HEK293T (cell line): ENCODE measurements at regions not wholly inside any gene's neighbourhood (a gene's known extent, or its start where the extent isn't known, plus 50 kb on each side); places are given as distances from the start of the nearest gene placed in this dataset.
A peak's percentile ranks its signal among the peaks of the same experiment; 100 is the strongest.

ENCODE experiments used
- CTCF ChIA-PET: fragments of 350-600 bp; formaldehyde crosslinking; extraction: SDS; loops from one replicate; lab custom pipeline; 2021; ENCODE audit warnings: antibody characterized with exemption, inconsistent platforms; lab: Yijun Ruan, JAX
- POLR2A ChIA-PET: fragments of 350-600 bp; formaldehyde crosslinking; extraction: SDS; loops from one replicate; lab custom pipeline; 2020; ENCODE audit warnings: antibody characterized with exemption, inconsistent platforms; lab: Yijun Ruan, JAX
- DNase-seq: peaks from one replicate; pipeline ENCODE4 v3.0.0; 2012; ENCODE audit warnings: mixed read lengths; ENCODE audit errors: extremely low spot score
- ARNT ChIP-seq: fragments of 450-650 bp; IDR thresholded peaks from 2 replicates; pipeline ENCODE4 v1.6.1; 2017; ENCODE audit warnings: mild to moderate bottlenecking
- BHLHE40 ChIP-seq: fragments of 450-650 bp; IDR thresholded peaks from 2 replicates; pipeline ENCODE4 v1.6.1; 2016; ENCODE audit warnings: mild to moderate bottlenecking, moderate library complexity, borderline replicate concordance
- CTBP1 ChIP-seq: fragments of 450-650 bp; IDR thresholded peaks from 2 replicates; pipeline ENCODE4 v1.6.1; 2016; ENCODE audit warnings: borderline replicate concordance
- ELF4 ChIP-seq: fragments of 450-650 bp; IDR thresholded peaks from 2 replicates; pipeline ENCODE4 v1.6.1; 2017; ENCODE audit warnings: antibody characterized with exemption
- FOXA1 ChIP-seq: fragments of 450-650 bp; IDR thresholded peaks from 2 replicates; pipeline ENCODE4 v1.6.1; 2016; ENCODE audit warnings: mild to moderate bottlenecking
- FOXK2 ChIP-seq: fragments of 450-650 bp; IDR thresholded peaks from 2 replicates; pipeline ENCODE4 v1.6.1; 2016; ENCODE audit warnings: mild to moderate bottlenecking
- FOXM1 ChIP-seq: fragments of 450-650 bp; IDR thresholded peaks from 2 replicates; pipeline ENCODE4 v1.6.1; 2017; ENCODE audit warnings: mild to moderate bottlenecking, borderline replicate concordance
- HDGF ChIP-seq: fragments of 450-650 bp; IDR thresholded peaks from 2 replicates; pipeline ENCODE4 v1.6.1; 2017; ENCODE audit warnings: antibody characterized with exemption, borderline replicate concordance
- L3MBTL2 ChIP-seq: fragments of 450-650 bp; conservative IDR thresholded peaks from 2 replicates; pipeline ENCODE4 v1.6.1; 2016; ENCODE audit warnings: mild to moderate bottlenecking
- LEF1 ChIP-seq: fragments of 450-650 bp; IDR thresholded peaks from 2 replicates; pipeline ENCODE4 v1.6.1; 2017; ENCODE audit warnings: mild to moderate bottlenecking, borderline replicate concordance
- NFRKB ChIP-seq: fragments of 450-650 bp; IDR thresholded peaks from 2 replicates; pipeline ENCODE4 v1.6.1; 2016; ENCODE audit warnings: mild to moderate bottlenecking, moderate library complexity
- SP1 ChIP-seq: fragments of 450-650 bp; IDR thresholded peaks from 2 replicates; pipeline ENCODE4 v1.6.1; 2017
- SUZ12 ChIP-seq: fragments of 450-650 bp; IDR thresholded peaks from 2 replicates; pipeline ENCODE4 v1.6.1; 2016; ENCODE audit warnings: mild to moderate bottlenecking
- TARDBP ChIP-seq: fragments of 450-650 bp; IDR thresholded peaks from 2 replicates; pipeline ENCODE4 v1.6.1; 2016
- ZNF384 ChIP-seq: fragments of 450-650 bp; IDR thresholded peaks from 2 replicates; pipeline ENCODE4 v1.6.1; 2016
- TF ChIP-seq, protein P1 (sequence below): fragments of 450-650 bp; IDR thresholded peaks from 2 replicates; pipeline ENCODE4 v1.6.1; 2016

DNA sequence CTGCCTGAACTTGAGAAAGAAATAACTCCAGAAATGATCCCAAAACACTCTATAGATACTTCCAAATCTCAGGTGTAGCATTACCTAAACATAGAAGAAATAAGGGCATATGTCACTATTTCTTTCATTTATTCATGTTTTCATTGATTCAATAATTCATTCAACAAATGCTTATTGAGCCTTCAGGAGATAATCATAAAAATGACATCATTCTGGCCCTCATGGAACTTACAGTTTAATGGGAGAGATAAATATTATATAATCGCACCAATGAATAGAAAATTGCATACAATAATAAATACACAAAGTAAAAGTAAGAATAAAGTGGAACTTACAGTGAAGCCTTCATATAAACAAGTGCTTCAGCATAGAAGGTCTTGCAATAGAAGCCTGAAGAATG, 58.1 kb upstream of the NR2F2 start:
- DNase-seq = no peak
- TF ChIP-seq SUZ12 (no peak), NFRKB (no peak), FOXA1 (no peak), L3MBTL2 (no peak), LEF1 (no peak), ZNF384 (no peak), HDGF (no peak), ELF4 (no peak), SP1 (no peak), FOXK2 (no peak), CTBP1 (no peak), ARNT (no peak), TARDBP (no peak), FOXM1 (no peak), BHLHE40 (no peak)
- TF ChIP-seq, protein P1, sequence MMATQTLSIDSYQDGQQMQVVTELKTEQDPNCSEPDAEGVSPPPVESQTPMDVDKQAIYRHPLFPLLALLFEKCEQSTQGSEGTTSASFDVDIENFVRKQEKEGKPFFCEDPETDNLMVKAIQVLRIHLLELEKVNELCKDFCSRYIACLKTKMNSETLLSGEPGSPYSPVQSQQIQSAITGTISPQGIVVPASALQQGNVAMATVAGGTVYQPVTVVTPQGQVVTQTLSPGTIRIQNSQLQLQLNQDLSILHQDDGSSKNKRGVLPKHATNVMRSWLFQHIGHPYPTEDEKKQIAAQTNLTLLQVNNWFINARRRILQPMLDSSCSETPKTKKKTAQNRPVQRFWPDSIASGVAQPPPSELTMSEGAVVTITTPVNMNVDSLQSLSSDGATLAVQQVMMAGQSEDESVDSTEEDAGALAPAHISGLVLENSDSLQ = no peak
- CTCF ChIA-PET = interaction anchor here (0.7 kb wide), 1 partner anchor 337 kb away, joined by 7 read pairs; no protein-coding TSS in a partner anchor
- POLR2A ChIA-PET = no interaction called here

DNA sequence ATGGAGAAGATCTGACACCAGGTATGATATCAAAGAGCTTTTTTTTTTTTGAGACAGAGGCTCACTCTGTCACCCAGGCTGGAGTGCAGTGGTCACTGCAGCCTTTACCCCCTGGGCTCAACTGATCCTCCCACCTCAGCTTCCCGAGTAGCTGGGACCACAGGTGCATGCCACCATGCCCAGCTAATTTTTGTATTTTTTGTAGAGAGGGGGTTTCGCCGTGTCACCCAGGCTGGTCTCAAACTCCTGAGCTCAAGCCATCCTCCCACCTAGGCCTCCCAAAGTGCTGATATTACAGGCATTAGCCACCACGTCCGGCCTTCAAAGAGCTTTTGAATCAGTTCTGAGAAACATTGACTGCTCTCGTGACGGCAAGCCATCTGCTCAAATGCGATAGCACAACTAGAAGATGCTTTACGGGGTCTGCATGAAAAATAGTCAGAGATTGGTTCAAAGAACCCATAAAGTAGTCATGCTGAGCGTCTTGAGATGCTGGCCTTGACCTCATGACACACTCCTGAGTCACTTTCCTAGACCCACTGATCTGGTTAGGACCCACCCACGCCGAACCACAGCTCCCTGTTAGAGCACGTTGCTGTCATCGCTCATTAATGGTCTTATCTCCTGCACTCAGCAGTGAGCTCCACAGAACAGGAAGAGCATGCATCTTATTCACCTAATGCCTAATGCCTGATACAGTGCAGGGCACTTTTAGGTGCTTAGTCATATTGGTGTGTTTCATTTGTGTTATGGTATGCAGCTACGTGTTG, 57.0 kb upstream of the NR2F2 start:
- DNase-seq = peak; percentile 26
- CTCF ChIA-PET = interaction anchor here (0.8 kb wide), 1 partner anchor 30 kb away, joined by 3 read pairs; no protein-coding TSS in a partner anchor
- TF ChIP-seq SUZ12 (no peak), HDGF (no peak), SP1 (no peak), NFRKB (no peak), TARDBP (no peak), FOXM1 (no peak), CTBP1 (no peak), FOXK2 (no peak), ELF4 (no peak), ZNF384 (no peak), L3MBTL2 (no peak), ARNT (no peak), LEF1 (no peak), BHLHE40 (no peak)
- TF ChIP-seq, protein P1 = no peak
- POLR2A ChIA-PET = interaction anchor here (0.8 to 1.1 kb wide), 4 partner anchors 9 to 221 kb away, joined by 3 to 4 read pairs (median 3); no protein-coding TSS in a partner anchor

DNA sequence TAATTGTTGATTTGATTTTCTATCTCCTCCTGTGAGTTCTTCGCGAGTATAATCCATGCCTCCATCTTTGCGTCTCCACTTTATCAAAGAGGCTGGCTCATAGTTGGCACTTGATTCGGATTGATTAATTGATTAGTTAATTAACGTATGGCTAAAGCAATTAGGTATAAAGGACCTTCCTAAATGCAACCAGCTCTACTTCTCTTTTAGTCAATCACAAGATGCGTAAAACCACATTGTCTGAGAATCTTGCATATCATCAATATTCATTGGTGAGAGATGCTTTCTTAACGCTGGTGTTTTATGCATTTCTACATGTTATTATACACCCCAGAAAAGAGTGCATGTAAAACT, 56.4 kb upstream of the NR2F2 start:
- CTCF ChIA-PET = interaction anchor here (0.8 kb wide), 1 partner anchor 30 kb away, joined by 3 read pairs; no protein-coding TSS in a partner anchor
- DNase-seq = no peak
- TF ChIP-seq HDGF = no peak
- no peak for TF ChIP-seq L3MBTL2
- TF ChIP-seq FOXK2 = no peak
- no peak for TF ChIP-seq SUZ12
- no peak for TF ChIP-seq LEF1
- no peak for TF ChIP-seq FOXA1
- POLR2A ChIA-PET = interaction anchor here (0.8 to 1.1 kb wide), 4 partner anchors 10 to 221 kb away, joined by 3 to 4 read pairs (median 3); no protein-coding TSS in a partner anchor

DNA sequence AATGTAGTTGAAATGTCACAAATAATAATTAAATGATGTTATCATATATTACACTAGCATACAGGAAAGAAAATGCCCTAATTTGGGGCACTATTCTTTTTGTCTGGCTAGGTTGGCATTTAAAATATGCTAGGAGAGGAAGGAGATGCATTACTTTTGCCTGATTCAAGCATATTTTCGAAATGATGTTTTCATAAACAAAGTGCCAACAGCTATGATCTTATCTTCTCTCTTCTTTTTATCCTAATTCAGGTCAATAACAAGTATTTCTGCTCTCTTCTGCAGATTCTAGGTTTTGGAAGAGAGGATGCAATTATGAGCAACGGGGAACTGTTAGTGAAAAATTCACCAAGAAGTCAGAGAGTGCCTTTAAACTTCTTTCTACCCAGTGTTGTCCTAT, 55.8 kb upstream of the NR2F2 start:
- TF ChIP-seq FOXK2 = no peak
- no peak for TF ChIP-seq SUZ12
- TF ChIP-seq ARNT = no peak
- TF ChIP-seq BHLHE40 = no peak
- no peak for TF ChIP-seq ZNF384
- TF ChIP-seq LEF1 = no peak
- TF ChIP-seq, protein P1 = no peak
- no peak for TF ChIP-seq ELF4
- no peak for TF ChIP-seq HDGF
- no peak for TF ChIP-seq FOXM1
- no peak for TF ChIP-seq SP1
- no peak for TF ChIP-seq TARDBP
- no peak for DNase-seq
- POLR2A ChIA-PET = no interaction called here
- CTCF ChIA-PET = no interaction called here

DNA sequence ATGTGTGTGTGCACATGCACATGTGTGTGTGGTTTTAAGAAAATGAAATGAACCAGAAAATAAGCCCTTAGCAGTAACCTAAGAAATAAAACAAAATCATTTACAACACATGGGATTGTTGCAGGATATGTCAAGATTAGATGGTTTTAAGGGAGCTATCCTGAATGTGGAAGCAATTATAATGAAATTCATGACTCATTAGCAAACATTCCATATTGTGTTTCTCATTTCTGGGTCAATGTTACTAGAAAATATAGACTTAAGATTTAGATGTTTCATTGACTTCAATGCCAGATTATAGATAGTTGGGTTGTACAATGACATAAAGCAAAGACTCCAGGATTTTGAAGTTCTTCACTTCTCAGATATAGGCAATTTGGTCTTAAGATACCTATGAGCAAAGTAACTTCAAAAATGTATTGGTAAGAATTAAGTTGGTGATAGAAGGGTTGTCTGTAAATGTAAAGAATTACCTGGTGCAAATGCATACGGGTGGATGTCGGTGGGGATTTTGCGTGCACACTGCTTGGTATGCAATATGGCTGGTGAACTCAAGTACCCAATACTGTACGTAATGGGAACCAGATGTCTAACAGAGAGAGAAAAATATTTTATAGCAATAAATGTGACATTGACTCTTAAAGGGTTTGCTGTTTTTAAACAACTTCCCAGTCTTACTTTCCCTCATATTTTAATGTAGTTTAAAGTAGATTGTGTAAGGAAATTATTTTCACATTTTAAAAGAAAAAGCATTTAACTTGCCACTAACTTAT, 53.9 kb upstream of the NR2F2 start:
- CTCF ChIA-PET = interaction anchor here (0.6 to 0.9 kb wide), 2 partner anchors 50 to 1519 kb away, joined by 3 read pairs; no protein-coding TSS in a partner anchor
- POLR2A ChIA-PET = interaction anchor here (1.3 kb wide), 1 partner anchor 8 kb away, joined by 3 read pairs; no protein-coding TSS in a partner anchor
- TF ChIP-seq SP1 (no peak), ZNF384 (no peak), FOXK2 (no peak), FOXM1 (no peak), SUZ12 (no peak), TARDBP (no peak), BHLHE40 (no peak), NFRKB (no peak), HDGF (no peak)
- TF ChIP-seq, protein P1 = no peak
- DNase-seq = no peak
